NCI-H187 (cell line): ENCODE measurements at regions not wholly inside any gene's neighbourhood (a gene's known extent, or its start where the extent isn't known, plus 50 kb on each side); places are given as distances from the start of the nearest gene placed in this dataset.

Experiments used
- DNase-seq, 2 experiments: peaks; one replicate each; lab custom pipeline; 2025; lab: John Stamatoyannopoulos, UW

DNA sequence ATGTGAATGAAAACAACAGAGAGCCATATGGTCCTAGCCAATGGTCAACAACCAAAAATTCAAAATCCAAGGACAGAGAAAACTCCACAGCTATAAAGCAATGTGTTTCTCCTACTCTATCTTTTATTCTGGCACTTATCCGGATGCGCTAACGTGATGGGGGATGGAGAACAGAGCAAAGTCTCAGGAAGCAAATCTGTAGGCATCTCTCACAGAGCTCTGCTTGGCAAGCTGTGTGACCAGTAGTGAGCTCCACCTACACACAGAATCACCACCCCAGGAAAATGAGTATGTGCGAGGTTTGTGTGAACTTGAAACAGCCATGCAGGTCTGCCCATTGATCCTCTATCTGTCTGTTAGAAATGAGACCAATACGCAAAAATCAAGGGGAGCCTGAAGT is 584.3 kb downstream of the BCL11A start:
- DNase-seq: no peak

DNA sequence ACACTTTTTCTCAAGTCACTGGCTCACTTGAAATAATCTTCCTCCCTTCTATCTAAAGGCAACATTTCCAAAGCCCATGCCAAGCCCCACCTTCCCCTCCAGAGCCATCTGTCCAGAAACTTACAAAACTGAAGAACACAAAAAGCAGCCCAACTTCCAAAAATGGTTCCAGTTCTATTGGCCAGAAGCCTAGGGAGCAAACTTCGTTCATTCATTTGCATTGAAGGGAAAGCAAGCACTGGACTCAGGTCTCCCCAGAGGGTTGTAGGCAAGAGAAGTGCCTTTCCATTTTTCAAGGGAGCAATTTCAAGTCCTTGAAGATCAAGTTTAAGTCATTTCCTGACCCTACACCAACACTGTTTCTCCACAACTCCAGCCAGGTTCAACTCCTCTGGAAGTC is 585.0 kb downstream of the BCL11A start:
- DNase-seq: no peak

DNA sequence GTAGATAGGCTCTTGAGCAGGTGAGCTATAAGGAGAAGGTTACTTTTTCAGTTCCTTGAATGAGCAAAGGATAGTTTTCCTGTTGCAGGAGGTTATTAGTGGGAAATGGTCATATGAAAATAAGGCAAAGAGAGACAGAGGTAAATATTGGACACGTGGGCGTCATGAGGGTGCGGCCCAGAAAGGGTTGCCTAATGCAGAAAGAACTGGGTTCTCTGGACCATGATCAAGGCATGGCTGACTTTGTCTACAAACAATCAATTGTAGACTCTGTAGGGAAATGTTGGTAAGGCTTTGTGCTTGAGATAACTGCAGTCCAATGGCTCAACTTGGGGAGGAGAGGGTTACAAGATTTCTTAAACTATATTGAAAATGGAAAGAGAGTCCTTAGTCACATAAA is 585.8 kb downstream of the BCL11A start:
- DNase-seq: no peak

DNA sequence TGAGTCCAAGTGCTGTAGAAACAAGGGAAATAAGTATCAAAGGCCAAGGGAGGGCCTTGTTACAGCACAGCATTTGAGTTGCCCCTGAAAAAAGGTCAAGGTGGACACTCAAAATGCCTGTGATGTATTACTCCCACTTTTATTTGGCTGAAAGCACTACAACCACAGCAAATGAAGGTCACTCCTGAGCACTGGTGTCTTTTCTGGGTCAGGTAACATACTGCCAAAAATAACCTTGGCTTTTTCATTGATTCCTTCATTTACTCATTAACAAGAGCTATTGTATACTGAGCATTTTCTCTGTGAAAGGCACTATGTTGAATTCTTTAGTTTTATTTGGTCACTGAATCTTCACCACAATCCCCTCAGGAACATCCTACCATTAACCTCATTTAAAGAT is 590.3 kb downstream of the BCL11A start:
- no peak for DNase-seq

DNA sequence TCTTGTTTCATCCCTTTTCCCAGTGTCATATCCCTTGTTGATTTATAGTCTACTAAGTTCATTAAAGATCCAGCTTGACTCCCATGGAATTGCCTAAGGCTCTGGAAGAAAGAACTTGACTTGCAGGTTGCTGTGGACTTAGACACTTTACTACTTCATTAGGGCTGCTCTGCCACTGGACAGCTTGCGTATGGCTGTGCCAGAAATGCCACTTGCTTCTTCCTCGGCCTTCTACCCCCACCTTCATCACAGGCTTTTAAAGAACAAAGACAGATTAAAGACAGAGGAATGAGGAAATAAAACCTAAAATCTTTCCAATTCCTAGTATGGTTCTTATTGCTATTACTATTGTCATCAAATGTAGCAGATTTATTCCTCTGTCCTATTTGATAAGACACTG is 591.7 kb downstream of the BCL11A start:
- DNase-seq: no peak

DNA sequence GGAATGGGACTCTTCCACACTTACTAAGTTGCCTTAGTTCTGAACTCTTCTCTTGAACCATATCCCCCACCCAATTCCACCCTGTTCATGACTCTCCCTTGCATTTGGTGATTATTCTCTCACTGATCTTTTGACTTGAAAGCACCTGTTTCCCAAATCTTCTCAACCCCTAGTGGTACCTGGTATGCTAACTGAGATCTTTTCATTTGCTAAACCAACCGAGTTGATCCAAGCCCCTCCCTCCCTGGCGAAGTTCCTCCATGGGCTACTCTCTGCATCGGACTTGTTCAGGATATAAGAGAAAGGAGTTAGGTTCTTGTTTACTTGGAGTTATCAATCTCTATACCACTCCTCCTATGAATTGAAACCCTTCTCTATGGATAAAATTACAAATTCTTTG is 593.5 kb downstream of the BCL11A start:
- DNase-seq: no peak

DNA sequence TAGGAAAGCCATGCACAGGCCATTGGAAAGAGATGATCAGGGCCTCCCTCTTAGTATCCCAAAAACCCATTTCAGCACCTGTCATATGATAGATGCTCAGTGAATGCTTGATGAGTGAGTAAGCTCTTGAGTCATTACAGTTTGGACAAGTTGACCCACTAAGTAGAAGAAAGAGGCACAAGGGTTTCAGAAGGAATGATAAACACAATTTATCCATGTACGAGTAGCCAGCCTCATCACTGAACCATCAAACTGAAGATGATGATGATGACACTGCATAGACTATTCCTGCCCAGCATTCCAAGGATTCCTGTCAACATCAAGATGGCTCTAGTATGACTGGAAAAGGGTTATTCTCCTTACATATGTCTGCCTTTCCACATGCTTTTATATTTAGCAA is 596.0 kb downstream of the BCL11A start:
- DNase-seq: no peak

DNA sequence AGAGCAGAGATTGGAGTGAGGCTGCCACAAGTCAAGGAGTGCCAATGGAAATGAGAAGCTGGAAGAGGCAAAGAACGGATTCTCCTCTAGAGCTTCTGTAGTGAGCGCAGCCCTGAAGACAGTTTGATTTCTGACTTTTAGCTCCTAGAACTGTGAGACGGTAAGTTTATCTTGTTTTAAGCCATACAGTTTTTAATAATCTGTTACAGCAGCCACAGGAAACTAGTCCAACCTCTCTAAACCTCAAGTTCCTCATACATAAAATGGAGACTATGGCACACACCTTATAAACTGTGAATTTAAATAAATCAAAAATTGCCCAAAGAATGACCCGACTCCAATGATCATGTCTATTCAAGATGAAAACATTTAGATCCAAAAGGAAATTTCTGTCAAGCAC is 596.5 kb downstream of the BCL11A start:
- no peak for DNase-seq

DNA sequence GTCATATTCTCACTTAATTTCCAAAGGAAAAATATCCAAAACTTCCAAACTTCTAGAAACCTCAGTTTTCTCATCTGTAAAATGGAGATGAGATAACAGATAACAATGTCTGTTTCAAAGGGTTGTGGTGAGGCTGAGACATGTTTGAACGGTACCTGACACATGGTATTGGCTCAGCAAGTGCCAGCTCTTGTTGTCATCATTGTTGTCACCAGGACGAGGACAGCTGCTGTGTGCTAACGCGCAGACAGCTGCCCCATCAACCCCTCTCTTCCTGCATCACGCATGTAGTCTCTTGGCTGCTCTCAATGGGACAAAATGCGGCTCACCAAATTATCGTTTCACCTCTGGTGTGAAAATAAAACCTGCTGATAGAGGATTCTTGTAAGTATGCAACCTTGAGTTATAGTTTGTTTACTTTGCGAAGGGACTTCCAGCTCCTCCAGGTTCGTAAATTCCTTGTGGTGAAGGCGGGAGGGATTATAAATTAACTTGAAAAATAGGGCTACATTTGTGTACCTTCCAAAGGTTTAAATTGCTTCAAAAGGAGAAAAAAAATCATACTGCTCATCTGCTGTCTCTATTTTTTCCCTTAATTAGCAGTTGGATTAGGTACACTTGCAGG is 605.4 kb downstream of the BCL11A start:
- no peak for DNase-seq

DNA sequence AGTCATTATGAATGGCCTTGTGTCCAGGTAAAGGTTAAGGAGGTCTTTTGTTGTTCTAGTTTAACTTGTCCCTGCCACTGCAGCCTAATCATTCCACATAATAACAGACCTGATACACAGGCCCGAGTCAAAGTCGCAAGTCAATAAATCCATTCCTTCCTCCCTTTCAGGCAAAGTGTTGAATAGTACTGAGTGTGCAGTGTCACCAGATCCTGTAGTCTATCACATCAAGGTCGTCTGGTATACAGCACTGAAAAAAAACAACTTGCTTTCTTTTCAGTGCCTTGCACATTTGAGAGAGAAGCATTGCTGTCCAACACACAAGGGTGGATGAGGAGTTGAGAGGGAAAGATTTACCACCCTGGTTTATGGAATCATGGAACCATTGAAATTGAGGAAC is 606.2 kb downstream of the BCL11A start:
- no peak for DNase-seq

DNA sequence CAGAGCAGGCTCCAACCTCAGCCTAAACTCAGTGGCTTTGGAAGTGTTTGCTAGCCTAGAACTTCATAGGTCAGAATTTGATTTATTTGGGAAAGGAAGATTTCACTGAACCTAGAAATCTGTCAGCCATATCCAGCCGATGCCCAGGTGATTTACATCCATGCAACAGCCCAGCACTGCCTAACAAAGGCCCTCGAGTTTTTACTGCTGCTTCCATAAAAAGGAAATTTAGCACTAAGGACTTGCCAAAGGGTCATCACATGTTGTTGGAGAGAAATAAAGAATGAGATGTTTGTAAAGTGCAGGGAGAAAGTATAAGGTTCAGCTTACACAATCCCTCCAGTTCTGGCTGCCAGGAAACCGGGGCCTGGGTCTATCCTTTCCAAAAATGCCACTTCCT is 614.2 kb downstream of the BCL11A start:
- DNase-seq: no peak

DNA sequence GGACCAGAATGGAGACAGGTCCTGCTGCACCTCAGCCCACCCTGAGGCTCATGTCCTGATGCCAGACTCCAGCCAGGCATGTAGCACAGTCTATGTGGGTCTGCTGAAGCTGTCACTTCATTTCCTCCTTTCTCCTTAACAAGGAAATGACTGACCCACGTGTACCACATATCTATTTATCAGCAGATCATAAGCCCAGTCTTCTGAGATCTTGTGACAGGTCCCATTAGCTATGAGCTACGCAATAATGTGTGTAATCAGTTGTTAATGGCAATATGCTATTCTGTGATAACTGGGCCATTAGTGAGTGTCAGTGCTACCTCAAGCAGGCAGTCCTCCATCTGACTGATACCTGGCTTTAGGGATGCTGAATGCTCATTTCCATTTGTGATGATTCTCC is 615.3 kb downstream of the BCL11A start:
- no peak for DNase-seq

DNA sequence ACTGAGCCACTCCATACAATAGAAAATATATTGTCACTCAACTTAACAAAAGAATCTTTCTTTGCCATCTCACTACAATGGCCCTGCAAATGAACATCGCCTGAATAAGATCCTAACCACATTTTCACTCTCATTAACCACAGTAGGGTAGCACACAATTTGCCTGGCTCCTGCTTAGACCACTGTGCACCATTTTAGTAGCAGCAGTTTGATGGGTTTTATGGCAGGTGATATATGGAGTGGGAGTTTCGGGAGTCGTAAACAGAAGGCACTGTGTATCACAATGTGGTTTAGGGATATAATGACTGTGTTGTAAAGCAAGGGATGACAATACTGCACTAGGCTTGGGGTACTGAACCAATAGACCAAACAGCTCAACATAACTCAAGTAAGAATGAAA is 617.4 kb downstream of the BCL11A start:
- peak in 1 of 2 experiments; percentile 4 for DNase-seq

DNA sequence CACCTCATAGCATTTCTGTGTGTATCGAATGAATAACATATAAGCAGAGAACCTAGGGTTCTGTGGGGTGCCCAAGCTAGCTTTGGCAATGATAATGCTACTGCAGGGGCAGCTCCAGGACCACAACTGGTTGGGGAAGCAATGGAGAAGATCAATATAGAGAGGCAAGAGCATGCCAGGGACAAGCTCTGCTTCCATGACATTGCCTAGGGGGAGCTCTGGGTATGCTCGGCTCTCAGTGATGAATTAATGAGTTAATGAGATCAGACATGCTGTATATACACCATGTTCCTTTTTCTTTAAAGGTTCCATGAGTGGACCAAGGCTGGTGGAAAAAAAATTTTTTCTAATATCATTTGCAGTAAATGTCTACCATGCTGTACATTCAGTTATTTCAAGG is 618.4 kb downstream of the BCL11A start:
- DNase-seq: no peak

DNA sequence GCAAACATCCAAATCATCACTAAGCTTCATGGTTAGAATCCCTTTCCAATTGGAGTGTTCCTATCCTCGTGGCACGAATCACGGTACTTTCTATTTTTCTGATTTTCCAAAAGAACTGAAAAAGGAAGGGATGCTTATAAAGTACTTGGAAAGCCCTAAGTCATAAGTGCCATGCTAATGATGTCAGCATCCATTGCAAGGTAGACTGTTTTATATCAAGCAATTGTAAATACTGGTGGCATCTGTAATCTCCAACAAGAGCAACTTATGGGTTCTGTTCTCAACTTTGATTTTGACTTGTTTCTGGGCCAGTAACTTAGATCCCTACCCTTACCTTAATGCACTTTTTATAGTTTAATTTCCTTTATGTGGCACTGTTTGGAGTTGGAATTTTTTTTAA is 619.5 kb downstream of the BCL11A start:
- DNase-seq: no peak

DNA sequence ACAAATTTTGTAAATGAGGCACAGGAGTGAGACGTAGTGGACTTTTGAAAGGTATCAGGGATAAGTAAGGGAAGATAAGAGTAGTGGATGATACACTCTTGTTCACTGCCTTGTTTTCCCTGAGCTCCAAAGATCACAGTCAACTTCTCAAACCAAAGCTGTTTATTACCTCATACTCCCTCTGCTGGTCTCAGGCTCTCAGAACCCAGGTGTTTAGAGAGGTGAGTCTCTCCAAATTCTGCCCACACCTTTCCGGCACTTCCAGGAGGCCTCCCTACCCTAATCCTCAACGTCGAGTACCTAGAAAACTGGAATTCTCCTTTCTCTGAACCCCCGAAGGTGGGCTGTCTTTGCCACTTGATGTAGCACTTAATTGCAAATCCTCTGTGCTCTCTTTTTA is 621.1 kb downstream of the BCL11A start:
- no peak for DNase-seq

DNA sequence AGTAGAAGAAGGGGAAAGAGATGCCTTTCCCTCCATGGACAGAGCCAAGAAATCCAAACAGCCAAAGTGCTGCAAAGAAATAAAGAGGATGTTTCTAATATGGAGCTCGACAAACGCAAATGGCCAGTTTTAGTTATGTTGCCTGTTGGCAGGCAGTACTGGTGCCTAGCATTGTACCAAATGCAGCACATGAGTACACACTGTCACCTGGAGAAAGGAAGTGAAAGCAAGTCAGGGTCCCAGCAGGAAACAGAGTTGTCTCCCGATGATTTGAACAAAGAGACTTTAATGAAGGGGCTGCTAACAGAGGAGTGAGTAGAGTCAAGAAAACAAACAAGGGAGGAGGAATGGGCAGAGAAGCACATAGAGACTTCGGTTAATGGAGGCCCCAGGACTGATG is 623.0 kb downstream of the BCL11A start:
- DNase-seq: no peak

DNA sequence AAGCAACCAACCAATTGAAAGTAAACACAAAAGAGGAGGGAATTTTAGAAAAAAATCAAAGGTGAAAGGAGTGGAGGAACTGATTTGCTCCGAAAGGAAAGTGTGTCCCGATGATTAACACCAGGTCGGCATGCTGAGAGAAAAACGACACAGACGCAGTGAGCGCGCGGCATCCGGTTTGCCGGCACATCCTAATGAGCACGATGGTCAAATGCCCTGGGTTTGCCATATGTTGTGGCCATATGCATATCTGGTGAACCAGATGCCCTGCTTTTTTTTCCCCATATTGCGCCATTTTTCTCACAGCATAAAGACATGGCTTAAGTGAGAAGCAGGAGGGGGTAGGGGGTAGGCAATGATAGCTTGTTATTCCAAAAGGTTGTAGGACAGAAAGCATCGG is 626.7 kb downstream of the BCL11A start:
- no peak for DNase-seq

DNA sequence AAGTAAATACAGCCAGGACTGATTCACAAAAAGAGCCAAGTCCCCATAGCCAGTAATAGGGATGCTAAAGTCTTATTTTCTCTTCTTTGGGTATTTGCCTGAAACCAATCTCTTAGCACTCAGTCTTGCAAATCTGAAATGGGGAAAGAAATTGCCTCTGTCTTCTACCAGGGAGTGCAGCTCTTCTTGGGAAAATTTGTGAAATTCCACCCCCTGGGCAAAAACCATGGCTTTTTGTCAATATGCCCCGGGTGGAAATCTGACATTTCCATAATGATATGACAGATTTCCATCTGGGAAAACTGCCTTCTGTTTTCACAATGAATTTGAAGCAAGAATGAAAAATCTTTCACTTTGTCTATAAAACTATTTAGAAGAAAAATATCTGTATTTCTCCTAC is 628.1 kb downstream of the BCL11A start:
- no peak for DNase-seq

DNA sequence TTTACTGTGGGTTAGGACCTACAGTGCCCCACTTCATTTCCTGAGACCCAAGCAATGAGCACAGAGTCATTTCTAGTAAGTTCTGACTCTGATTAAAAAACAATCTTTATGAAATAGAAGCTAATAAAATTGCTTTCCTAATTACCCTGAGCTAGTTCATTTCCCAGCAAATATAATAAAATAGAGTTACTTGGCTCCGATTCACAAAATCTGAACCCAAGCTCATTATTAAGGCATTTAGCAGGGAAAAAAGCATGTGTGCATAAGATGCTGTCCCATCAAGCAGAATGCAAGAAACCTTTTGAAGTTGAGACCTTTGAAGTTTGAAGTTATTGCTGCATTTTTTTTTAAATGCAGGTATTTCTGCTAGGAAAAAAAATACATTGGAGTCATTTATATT is 629.1 kb downstream of the BCL11A start:
- DNase-seq: no peak

DNA sequence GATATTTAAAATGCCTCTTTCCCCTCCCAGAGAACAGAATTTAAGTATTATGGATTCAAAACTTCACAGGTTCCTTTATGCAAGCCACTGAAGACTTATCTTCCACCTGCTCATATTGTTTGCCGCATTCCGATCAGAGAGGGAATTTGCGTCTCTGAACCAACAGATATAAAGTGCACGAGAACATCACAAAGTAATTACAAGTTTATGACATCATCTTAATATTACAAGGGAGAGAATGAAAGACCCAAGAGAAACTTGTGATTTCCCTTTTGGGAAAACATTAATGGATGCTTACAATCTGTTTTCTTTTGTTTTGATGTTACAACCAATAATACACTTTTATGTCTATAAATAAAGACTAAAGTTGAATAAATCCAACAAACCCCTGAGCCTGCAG is 631.0 kb downstream of the BCL11A start:
- no peak for DNase-seq

DNA sequence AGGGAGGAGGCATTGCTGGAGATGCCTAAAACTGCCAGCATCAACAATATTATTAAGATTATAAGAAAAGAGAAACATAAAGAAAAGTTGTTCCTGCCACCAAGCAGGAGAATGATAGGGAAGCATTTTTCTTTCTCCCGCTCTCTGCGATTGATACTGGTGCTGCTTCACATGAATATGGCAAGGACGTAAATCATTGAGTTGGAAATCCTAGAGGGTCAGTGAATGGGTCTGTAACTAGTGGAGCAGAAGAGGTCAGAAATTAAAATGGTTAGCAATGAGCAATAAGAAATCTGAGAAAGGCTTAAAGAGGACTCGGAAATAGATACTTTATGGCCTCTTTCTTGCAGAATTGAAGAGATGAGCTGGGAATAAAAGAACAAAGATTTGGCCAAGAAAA is 631.7 kb downstream of the BCL11A start:
- no peak for DNase-seq

DNA sequence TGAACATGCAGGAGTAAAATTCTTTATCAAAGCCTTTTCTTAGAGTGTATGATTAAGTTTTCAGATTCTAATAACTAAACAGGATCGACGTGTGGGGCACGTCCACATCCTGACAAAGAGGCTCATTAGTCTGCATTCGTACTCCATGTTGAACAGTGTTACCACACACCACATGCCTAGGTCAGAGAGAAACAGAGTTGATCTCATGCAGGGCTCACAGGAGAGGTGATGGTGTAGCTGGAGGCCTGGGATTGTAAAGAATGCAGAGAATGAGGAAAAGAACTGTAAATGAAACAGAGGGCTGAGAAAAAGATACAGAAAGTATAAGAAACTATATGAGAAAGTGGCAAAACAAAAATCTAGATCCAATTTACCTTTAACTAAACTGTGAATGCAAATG is 632.5 kb downstream of the BCL11A start:
- no peak for DNase-seq

DNA sequence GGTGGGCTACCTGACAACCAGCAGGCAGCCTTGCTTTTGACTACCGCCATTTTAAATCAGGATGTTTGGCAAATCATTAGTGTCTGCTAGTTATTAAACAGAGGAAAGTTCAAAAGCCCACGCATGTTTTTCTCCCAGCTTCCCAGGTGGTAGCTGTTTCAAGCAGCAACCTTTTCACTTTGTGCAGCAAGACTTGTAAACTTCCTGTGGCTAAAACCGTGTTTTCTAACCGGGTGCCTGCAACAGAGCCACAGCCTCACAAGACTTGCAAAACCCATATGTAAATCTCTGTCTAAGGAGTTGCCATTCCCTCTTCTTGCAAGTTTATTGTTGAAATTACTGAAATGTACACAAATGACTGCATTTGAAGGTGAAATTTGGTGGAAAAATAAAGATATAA is 633.1 kb downstream of the BCL11A start:
- no peak for DNase-seq

DNA sequence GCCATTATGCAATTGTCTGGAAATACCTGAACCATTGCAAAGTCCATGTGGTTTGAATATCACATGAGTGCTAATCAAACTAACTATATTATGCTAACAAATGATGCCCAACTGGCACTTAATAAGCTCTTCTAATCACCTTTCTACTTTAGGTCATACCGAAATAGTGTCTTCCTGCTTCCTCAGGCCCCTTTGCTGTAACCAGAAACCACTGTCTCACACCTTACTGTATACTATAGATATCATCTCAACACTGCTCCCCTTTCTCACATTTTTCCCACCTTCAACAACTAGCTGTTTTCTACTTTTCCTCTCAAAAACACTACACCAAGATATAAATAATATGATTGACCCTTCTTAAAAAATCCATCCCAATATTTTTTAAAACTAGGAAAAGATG is 633.9 kb downstream of the BCL11A start:
- no peak for DNase-seq
